Esophagus muscularis mucosa (tissue), 4 donors: ENCODE measurements at regions not wholly inside any gene's neighbourhood (a gene's known extent, or its start where the extent isn't known, plus 50 kb on each side); places are given as distances from the start of the nearest gene placed in this dataset.

ENCODE experiments used
- DNase-seq: peaks from one replicate; pipeline ENCODE4 v3.0.0-alpha.2; 2017; ENCODE audit errors: extremely low spot score
- H3K27ac ChIP-seq, 4 donors: fragments of 200-600 bp; sonication (generic); replicated peaks in 1 of 4; 1 replicate in 3 of 4; 2 replicates in 1 of 4; pipeline ENCODE4 v1.5.1; 2016 to 2019; ENCODE audit warnings: mild to moderate bottlenecking in 1 of 4
- H3K27me3 ChIP-seq, 4 donors: fragments of 200-600 bp; sonication (generic); one replicate each; pipeline versions ENCODE4 v1.5.1 to v1.6.0; 2016 to 2019
- H3K36me3 ChIP-seq, 4 donors: fragments of 200-600 bp; sonication (generic); one replicate each; pipeline ENCODE4 v1.5.1; 2016 to 2019
- H3K4me1 ChIP-seq, 4 donors: fragments of 200-600 bp; sonication (generic); one replicate each; pipeline ENCODE4 v1.5.1; 2016 to 2019
- H3K4me3 ChIP-seq, 4 donors: fragments of 200-600 bp; sonication (generic); 1 replicate in 2 of 4; 2 replicates in 2 of 4; pipeline ENCODE4 v1.5.1; 2016 to 2019; ENCODE audit warnings: mild to moderate bottlenecking in 4 of 4, moderate library complexity in 1 of 4
- H3K9me3 ChIP-seq, 4 donors: fragments of 200-600 bp; sonication (generic); 1 replicate in 3 of 4; 2 replicates in 1 of 4; pipeline ENCODE4 v1.5.1; 2016 to 2019
- EP300 ChIP-seq: sonication (generic); formaldehyde crosslinking; IDR thresholded peaks from one replicate; pipeline ENCODE4 v1.6.1; 2017; ENCODE audit warnings: antibody characterized with exemption
- POLR2A ChIP-seq: fragments of 450-650 bp; IDR thresholded peaks from one replicate; pipeline ENCODE4 v1.6.1; 2017; ENCODE audit warnings: antibody characterized with exemption, moderate library complexity, mild to moderate bottlenecking, low read depth
- POLR2AphosphoS5 ChIP-seq, 2 donors: sonication (generic); formaldehyde crosslinking; IDR thresholded peaks; one replicate each; pipeline ENCODE4 v1.6.1; 2017; ENCODE audit warnings: antibody characterized with exemption in 2 of 2
- WGBS: methylation state at CpG from one replicate; pipeline ENCODE4 v1.1.5; 2018; 5-methylcytosine and 5-hydroxymethylcytosine counted together
- intact Hi-C: fragments of 100-400 bp; cut with DNase I; formaldehyde crosslinking; loops from one replicate; pipeline ENCODE4 v1.15.1; 2023
- TF ChIP-seq, protein P1 (sequence below), 3 experiments: fragments of 200-600 bp in 2 of 3; fragments of 450-650 bp in 1 of 3; sonication (generic) in 2 of 3; IDR thresholded peaks; one replicate each; pipeline ENCODE4 v1.5.1; 2017 to 2019; ENCODE audit warnings: antibody characterized with exemption in 3 of 3, mild to moderate bottlenecking in 2 of 3, moderate library complexity in 1 of 3

DNA sequence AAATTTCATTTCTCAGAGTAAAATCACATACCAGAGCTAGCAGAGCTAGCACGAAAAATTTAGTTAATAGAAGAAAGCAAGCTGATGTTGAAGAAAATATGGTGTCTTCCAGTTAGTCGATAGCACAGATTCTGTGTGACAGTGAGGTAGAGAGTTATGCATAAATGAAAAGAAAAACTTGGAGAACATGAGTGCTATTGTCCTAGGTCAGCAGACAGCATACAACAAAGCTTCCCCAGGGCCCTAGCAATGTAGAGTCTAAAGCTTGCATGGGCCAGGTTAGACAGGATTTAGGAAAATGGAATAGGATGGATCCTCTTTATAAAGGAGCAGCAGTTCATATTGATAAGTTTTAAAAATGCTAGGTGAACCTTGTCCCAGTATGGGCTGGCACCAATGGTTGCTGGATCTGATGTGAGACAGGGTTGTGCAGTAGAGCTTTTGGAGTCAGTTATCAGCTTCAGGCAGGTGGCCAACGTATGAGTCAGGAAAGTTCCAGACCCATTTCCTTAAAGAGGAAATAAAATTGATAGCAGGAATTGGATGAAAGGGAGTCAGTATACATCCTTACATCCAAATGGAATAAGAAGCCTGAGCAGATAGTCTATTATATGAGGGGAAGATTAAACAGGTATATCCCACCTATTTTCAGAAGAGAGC lies 277.2 kb downstream of the FRK start:
- TF ChIP-seq EP300 (no peak), POLR2AphosphoS5 (IDR thresholded peaks at IDR 0.05) (no peak), POLR2A (no peak)
- TF ChIP-seq, protein P1, sequence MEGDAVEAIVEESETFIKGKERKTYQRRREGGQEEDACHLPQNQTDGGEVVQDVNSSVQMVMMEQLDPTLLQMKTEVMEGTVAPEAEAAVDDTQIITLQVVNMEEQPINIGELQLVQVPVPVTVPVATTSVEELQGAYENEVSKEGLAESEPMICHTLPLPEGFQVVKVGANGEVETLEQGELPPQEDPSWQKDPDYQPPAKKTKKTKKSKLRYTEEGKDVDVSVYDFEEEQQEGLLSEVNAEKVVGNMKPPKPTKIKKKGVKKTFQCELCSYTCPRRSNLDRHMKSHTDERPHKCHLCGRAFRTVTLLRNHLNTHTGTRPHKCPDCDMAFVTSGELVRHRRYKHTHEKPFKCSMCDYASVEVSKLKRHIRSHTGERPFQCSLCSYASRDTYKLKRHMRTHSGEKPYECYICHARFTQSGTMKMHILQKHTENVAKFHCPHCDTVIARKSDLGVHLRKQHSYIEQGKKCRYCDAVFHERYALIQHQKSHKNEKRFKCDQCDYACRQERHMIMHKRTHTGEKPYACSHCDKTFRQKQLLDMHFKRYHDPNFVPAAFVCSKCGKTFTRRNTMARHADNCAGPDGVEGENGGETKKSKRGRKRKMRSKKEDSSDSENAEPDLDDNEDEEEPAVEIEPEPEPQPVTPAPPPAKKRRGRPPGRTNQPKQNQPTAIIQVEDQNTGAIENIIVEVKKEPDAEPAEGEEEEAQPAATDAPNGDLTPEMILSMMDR (IDR thresholded peaks at IDR 0.05), result no peak
- H3K27ac ChIP-seq, result no peak overlapping the region
- H3K4me3 ChIP-seq, result no peak overlapping the region
- 48% methylated on average over 3 of the region's 3 CpGs for WGBS
- no peaks in the 10 kb centered on the region for H3K9me3 ChIP-seq
- no peaks in the 10 kb centered on the region for H3K36me3 ChIP-seq
- DNase-seq, result no peak
- no peaks in the 10 kb centered on the region for H3K27me3 ChIP-seq
- intact Hi-C loops, result no loop called here
- peaks cover 0 to 16% (median 8%) of the 10 kb centered on the region in 4 donors for H3K4me1 ChIP-seq

DNA sequence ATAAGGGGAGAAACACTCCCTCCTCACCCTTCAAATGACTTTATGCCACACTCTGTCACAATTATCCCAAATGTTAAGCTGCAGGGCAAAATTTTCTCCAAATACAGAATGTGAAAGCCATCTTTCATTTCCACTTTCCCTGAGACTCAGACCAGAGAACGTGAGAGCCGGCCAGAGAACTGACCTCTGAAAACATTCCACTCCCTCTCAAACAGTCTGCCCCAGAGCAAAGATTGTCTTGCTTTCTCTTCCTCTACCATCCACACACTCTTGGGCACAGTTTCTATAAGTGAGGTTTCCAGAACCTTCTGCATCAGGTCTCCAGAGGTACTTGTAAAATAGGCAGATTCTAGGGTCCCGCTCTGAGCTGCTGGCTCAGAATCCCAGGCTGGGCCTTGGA lies 278.1 kb downstream of the FRK start:
- Histone ChIP-seq H3K4me1 (peaks cover 0 to 16% (median 8%) of the 10 kb centered on the region in 4 donors), H3K27me3 (no peaks in the 10 kb centered on the region), H3K27ac (no peak overlapping the region), H3K36me3 (no peaks in the 10 kb centered on the region), H3K4me3 (no peak overlapping the region), H3K9me3 (no peaks in the 10 kb centered on the region)
- TF ChIP-seq POLR2AphosphoS5 (IDR thresholded peaks at IDR 0.05) (no peak), POLR2A (no peak), EP300 (no peak)
- TF ChIP-seq, protein P1 (IDR thresholded peaks at IDR 0.05), result no peak
- WGBS, result 70% methylated on average over 3 of the region's 3 CpGs
- intact Hi-C loops, result no loop called here
- no peak for DNase-seq

DNA sequence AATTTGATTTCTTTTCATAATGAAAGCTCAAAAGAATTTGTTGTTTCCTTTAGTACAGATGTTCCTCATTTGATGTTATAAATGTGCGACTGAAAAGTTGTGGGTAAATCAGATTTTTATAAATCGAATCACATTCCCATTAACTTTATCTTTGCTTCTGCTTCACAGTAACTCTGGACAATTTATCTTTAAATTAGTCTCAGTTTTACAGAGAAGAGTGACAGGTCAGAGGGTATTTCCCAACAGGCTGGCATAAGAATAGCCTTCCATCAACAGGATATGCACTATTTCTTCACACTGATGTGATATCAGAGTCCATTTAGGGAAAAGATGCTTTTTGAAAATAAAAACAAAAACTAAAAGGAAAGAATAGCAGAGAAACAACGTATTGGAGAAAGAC lies 286.9 kb downstream of the FRK start:
- H3K4me3 ChIP-seq, result no peak overlapping the region
- peaks cover 0 to 2% (median 0%) of the 10 kb centered on the region in 4 donors for H3K4me1 ChIP-seq
- H3K36me3 ChIP-seq, result no peaks in the 10 kb centered on the region
- WGBS, result 48% methylated on average over 3 of the region's 3 CpGs
- no peak for DNase-seq
- H3K27me3 ChIP-seq, result no peaks in the 10 kb centered on the region
- TF ChIP-seq EP300 (no peak), POLR2AphosphoS5 (IDR thresholded peaks at IDR 0.05) (no peak), POLR2A (no peak)
- TF ChIP-seq, protein P1 (IDR thresholded peaks at IDR 0.05), result no peak
- no peaks in the 10 kb centered on the region for H3K9me3 ChIP-seq
- intact Hi-C loops, result no loop called here
- no peak overlapping the region for H3K27ac ChIP-seq

DNA sequence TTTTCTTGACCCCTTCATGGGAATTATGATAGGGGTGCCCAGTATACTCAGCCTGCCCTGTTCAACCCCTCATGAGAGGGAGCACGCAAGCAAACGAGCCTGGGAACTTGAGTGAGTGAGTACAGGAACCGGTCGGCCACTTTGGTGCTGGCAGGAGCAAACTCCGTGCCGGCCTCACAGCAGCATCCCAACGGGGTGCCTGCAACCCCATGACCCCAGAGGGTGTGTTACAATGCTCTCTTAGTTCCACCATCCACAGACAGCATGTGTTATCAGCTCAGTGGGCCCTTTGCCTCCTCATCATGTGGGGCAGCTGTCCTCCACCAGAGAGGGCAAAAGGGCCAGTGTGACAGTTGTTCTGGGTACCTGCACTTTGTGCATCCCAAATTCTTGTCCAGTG lies 289.8 kb downstream of the FRK start:
- intact Hi-C loops, result no loop called here
- Histone ChIP-seq H3K4me1 (peaks cover 0 to 12% (median 6%) of the 10 kb centered on the region in 4 donors), H3K4me3 (no peak overlapping the region), H3K27me3 (no peaks in the 10 kb centered on the region), H3K9me3 (no peaks in the 10 kb centered on the region), H3K36me3 (no peaks in the 10 kb centered on the region), H3K27ac (no peak overlapping the region)
- DNase-seq, result no peak
- WGBS, result 90% methylated on average over 7 of the region's 7 CpGs
- TF ChIP-seq, protein P1 (IDR thresholded peaks at IDR 0.05), result no peak
- TF ChIP-seq POLR2AphosphoS5 (IDR thresholded peaks at IDR 0.05) (no peak), EP300 (no peak)

DNA sequence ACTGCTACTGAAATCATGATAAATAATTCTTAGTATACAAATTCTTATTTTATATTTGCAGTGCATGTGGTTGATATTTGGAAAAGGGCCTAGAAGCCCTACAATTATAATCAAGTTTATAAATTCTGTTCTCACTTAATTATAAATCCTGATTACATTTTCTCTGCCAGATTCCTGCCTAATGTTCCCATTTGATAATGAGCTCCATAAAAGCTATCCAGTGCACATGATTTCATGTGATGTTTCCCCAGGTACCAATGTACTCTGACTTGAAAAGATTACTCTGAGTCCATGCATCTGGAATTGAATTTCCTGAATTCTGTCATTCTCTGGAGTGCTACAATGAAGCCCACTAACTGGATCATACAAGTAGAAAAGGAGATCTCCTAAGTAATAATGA lies 292.2 kb downstream of the FRK start:
- no peaks in the 10 kb centered on the region for H3K36me3 ChIP-seq
- intact Hi-C loops, result no loop called here
- no peak for TF ChIP-seq POLR2AphosphoS5 (IDR thresholded peaks at IDR 0.05)
- TF ChIP-seq EP300, result no peak
- TF ChIP-seq POLR2A, result no peak
- TF ChIP-seq, protein P1 (IDR thresholded peaks at IDR 0.05), result no peak
- no peaks in the 10 kb centered on the region for H3K27me3 ChIP-seq
- no peaks in the 10 kb centered on the region for H3K9me3 ChIP-seq
- H3K27ac ChIP-seq, result no peak overlapping the region
- H3K4me3 ChIP-seq, result no peak overlapping the region
- DNase-seq, result no peak
- H3K4me1 ChIP-seq, result peaks cover 0 to 12% (median 6%) of the 10 kb centered on the region in 4 donors
